RWPE1 (cell line): ENCODE measurements at regions not wholly inside any gene's neighbourhood (a gene's known extent, or its start where the extent isn't known, plus 50 kb on each side); places are given as distances from the start of the nearest gene placed in this dataset.

Source experiments
- CTCF ChIA-PET: fragments of 350-600 bp; sonication (Branson Sonifier 250); formaldehyde crosslinking; extraction: SDS; loops from one replicate; lab custom pipeline; 2021; lab: Yijun Ruan, JAX
- POLR2A ChIA-PET: fragments of 400-600 bp; formaldehyde crosslinking; extraction: SDS; loops from one replicate; lab custom pipeline; 2020; ENCODE audit warnings: antibody characterized with exemption; ENCODE audit not compliant: low non-redundant PET; lab: Yijun Ruan, JAX
- DNase-seq: peaks from one replicate; pipeline ENCODE4 v3.0.0; 2012; ENCODE audit warnings: low spot score
- H3K27ac ChIP-seq: fragments of 450-650 bp; 2 replicates; pipeline ENCODE4 v1.5.1; 2017
- CTCF ChIP-seq: fragments of 450-650 bp; conservative IDR thresholded peaks from 2 replicates; pipeline ENCODE4 v1.5.1; 2017; ENCODE audit warnings: low read depth, mild to moderate bottlenecking

GRCh38 chr22:35195226-35195625, 62.1 kb upstream of the HMGXB4 start:
- POLR2A ChIA-PET, result no interaction called here
- H3K27ac ChIP-seq, result no peak overlapping the region
- no peak for DNase-seq
- CTCF ChIA-PET, result no interaction called here
- no peak for TF ChIP-seq CTCF

- no peak for DNase-seq
- H3K27ac ChIP-seq, result no peak overlapping the region
- POLR2A ChIA-PET, result no interaction called here
- TF ChIP-seq CTCF, result no peak
- CTCF ChIA-PET, result no interaction called here
Observed at GRCh38 chr22:35195821-35196220, 61.5 kb upstream of the HMGXB4 start.

- POLR2A ChIA-PET, result no interaction called here
- no peak overlapping the region for H3K27ac ChIP-seq
- no peak for TF ChIP-seq CTCF
- CTCF ChIA-PET, result no interaction called here
- DNase-seq, result no peak
Observed at GRCh38 chr22:35197071-35197470, 60.2 kb upstream of the HMGXB4 start.

- H3K27ac ChIP-seq, result no peak overlapping the region
- DNase-seq, result no peak
- no peak for TF ChIP-seq CTCF
- POLR2A ChIA-PET, result no interaction called here
- CTCF ChIA-PET, result no interaction called here
Observed at GRCh38 chr22:35197886-35198285, 59.4 kb upstream of the HMGXB4 start.

- TF ChIP-seq CTCF, result no peak
- ChIA-PET POLR2A (no interaction called here), CTCF (no interaction called here)
- DNase-seq, result no peak
- H3K27ac ChIP-seq, result no peak overlapping the region
Observed at GRCh38 chr22:35198738-35199137, 58.6 kb upstream of the HMGXB4 start.

GRCh38 chr22:35202376-35202775, 54.9 kb upstream of the HMGXB4 start:
- ChIA-PET CTCF (no interaction called here), POLR2A (no interaction called here)
- H3K27ac ChIP-seq, result no peak overlapping the region
- DNase-seq, result no peak
- no peak for TF ChIP-seq CTCF

GRCh38 chr22:35203583-35203982, 53.7 kb upstream of the HMGXB4 start:
- TF ChIP-seq CTCF, result no peak
- H3K27ac ChIP-seq, result no peak overlapping the region
- DNase-seq, result no peak
- CTCF ChIA-PET, result no interaction called here
- POLR2A ChIA-PET, result no interaction called here
